ENCODE measurements at regions not wholly inside any gene's neighbourhood (a gene's known extent, or its start where the extent isn't known, plus 50 kb on each side); places are given as distances from the start of the nearest gene placed in this dataset.
A peak's percentile ranks its signal among the peaks of the same experiment; 100 is the strongest.

- Histone ChIP-seq H3K9ac (ENCODE audit: low read length) (no peak overlapping the region), H3K4me2 (ENCODE audit: low read length) (no peak overlapping the region), H3K36me3 (ENCODE audit: insufficient read depth, low read length) (no peaks in the 10 kb centered on the region), H3K4me3 (ENCODE audit: low read length) (no peak overlapping the region), H3K79me2 (replicated peaks; ENCODE audit: insufficient read depth, low read length) (no peaks in the 10 kb centered on the region), H3K27ac (ENCODE audit: low read length) (peak overlapping the region; percentile 38), H3K27me3 (ENCODE audit: insufficient read depth, low read depth, low read length) (no peaks in the 10 kb centered on the region), H3K9me3 (ENCODE audit: low read length) (no peaks in the 10 kb centered on the region), H3F3A (ENCODE audit: insufficient read depth, low read length, poor library complexity, severe bottlenecking) (no peaks in the 10 kb centered on the region), H2AFZ (ENCODE audit: low read depth, low read length) (no peak overlapping the region), H3K9me2 (ENCODE audit: insufficient read depth, low read length) (no peaks in the 10 kb centered on the region), H4K20me1 (ENCODE audit: insufficient read depth) (no peaks in the 10 kb centered on the region)
- TF ChIP-seq TAF1 (IDR thresholded peaks at IDR 0.05; ENCODE audit: low read depth) = no peak
- TF ChIP-seq EP300 (conservative IDR thresholded peaks at IDR 0.05; ENCODE audit: poor library complexity, severe bottlenecking) = peak; percentile 58
- TF ChIP-seq POLR2AphosphoS5 (IDR thresholded peaks at IDR 0.05) = no peak
- TF ChIP-seq SMC3 (conservative IDR thresholded peaks at IDR 0.05; ENCODE audit: poor library complexity) = no peak
- TF ChIP-seq EZH2 (IDR thresholded peaks at IDR 0.05; ENCODE audit: borderline replicate concordance, insufficient read depth, low read length, poor library complexity, severe bottlenecking) = no peak
- TF ChIP-seq MXI1 (conservative IDR thresholded peaks at IDR 0.05; ENCODE audit: poor library complexity, severe bottlenecking) = peak; percentile 13
- no peak for TF ChIP-seq CTCF (IDR thresholded peaks at IDR 0.05; ENCODE audit: poor library complexity, severe bottlenecking)
- TF ChIP-seq REST (IDR thresholded peaks at IDR 0.05; ENCODE audit: borderline replicate concordance) = no peak
- no peak for TF ChIP-seq RAD21 (conservative IDR thresholded peaks at IDR 0.05)
Observed at GRCh38 chr11:127997594-127997993, 589.8 kb downstream of the ETS1 start.

- Histone ChIP-seq H4K20me1 (ENCODE audit: insufficient read depth) (no peaks in the 10 kb centered on the region), H3K27me3 (ENCODE audit: insufficient read depth, low read depth, low read length) (no peaks in the 10 kb centered on the region), H3K9me3 (ENCODE audit: low read length) (no peaks in the 10 kb centered on the region), H2AFZ (ENCODE audit: low read depth, low read length) (no peak overlapping the region), H3K4me3 (ENCODE audit: low read length) (no peak overlapping the region), H3K79me2 (replicated peaks; ENCODE audit: insufficient read depth, low read length) (no peaks in the 10 kb centered on the region), H3K9ac (ENCODE audit: low read length) (no peak overlapping the region), H3F3A (ENCODE audit: insufficient read depth, low read length, poor library complexity, severe bottlenecking) (no peaks in the 10 kb centered on the region), H3K9me2 (ENCODE audit: insufficient read depth, low read length) (no peaks in the 10 kb centered on the region), H3K27ac (ENCODE audit: low read length) (peak overlapping the region; percentile 38), H3K4me2 (ENCODE audit: low read length) (no peak overlapping the region), H3K36me3 (ENCODE audit: insufficient read depth, low read length) (no peaks in the 10 kb centered on the region)
- TF ChIP-seq MXI1 (conservative IDR thresholded peaks at IDR 0.05; ENCODE audit: poor library complexity, severe bottlenecking) = no peak
- no peak for TF ChIP-seq SMC3 (conservative IDR thresholded peaks at IDR 0.05; ENCODE audit: poor library complexity)
- no peak for TF ChIP-seq EZH2 (IDR thresholded peaks at IDR 0.05; ENCODE audit: borderline replicate concordance, insufficient read depth, low read length, poor library complexity, severe bottlenecking)
- TF ChIP-seq POLR2AphosphoS5 (IDR thresholded peaks at IDR 0.05) = no peak
- no peak for TF ChIP-seq REST (IDR thresholded peaks at IDR 0.05; ENCODE audit: borderline replicate concordance)
- TF ChIP-seq EP300 (conservative IDR thresholded peaks at IDR 0.05; ENCODE audit: poor library complexity, severe bottlenecking) = no peak
Observed at GRCh38 chr11:127996825-127997224, 590.5 kb downstream of the ETS1 start.
